ENCODE measurements at regions not wholly inside any gene's neighbourhood (a gene's known extent, or its start where the extent isn't known, plus 50 kb on each side); places are given as distances from the start of the nearest gene placed in this dataset.

DNA sequence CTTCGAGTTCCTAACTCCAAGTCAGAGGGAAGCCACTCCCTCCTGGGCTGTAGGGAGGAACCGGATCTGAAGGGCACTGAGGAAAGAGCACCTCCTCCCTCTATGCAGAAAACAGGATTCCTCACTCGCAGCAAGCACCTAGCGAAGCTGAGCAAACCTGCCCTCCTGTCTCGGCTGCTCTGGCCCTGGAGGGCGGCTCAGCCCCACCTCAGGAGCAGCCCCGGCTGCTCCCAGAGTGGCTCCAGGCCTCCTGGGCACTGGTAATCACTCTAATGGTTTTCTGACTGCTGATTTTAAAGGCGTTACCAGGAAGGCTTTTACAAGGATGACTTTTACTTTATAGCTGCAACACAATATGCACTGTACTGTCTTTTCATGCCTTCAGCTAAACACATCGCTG lies 312.5 kb downstream of the TEX29 start:
- Mint-ChIP-seq H3K4me1 (peaks cover 49% of the 10 kb centered on the region), H3K4me3 (peak overlapping the region; percentile 23; the same call in 1 of the 3 replicates), H3K27ac (peak overlapping the region; percentile 69), H3K36me3 (ENCODE audit: low read depth) (no peaks in the 10 kb centered on the region), H3K27me3 (ENCODE audit: insufficient read depth, low read depth, poor library complexity) (peaks cover 14% of the 10 kb centered on the region), H3K9me3 (no peaks in the 10 kb centered on the region)
- Histone ChIP-seq H3K36me3 (ENCODE audit: insufficient read depth) (no peaks in the 10 kb centered on the region), H3K9me2 (ENCODE audit: insufficient read depth) (no peaks in the 10 kb centered on the region), H3K27ac (ENCODE audit: low read depth) (no peak overlapping the region), H3F3A (replicated peaks; ENCODE audit: low read depth) (no peaks in the 10 kb centered on the region), H3K4me1 (ENCODE audit: insufficient read depth) (peaks cover 33% of the 10 kb centered on the region), H2AFZ (0 out of 2 replicates have a peak overlapping the region, but pooled peaks have one; percentile 39), H4K20me1 (replicated peaks; ENCODE audit: insufficient read depth) (no peaks in the 10 kb centered on the region), H3K79me2 (replicated peaks; ENCODE audit: insufficient read depth) (no peaks in the 10 kb centered on the region), H3K4me2 (peak overlapping the region; percentile 55), H3K4me3 (no peak overlapping the region), H3K27me3 (ENCODE audit: insufficient read depth) (no peaks in the 10 kb centered on the region)
- TF ChIP-seq CREB1 (CRISPR knock-in tag; IDR thresholded peaks at IDR 0.05; ENCODE audit: low read depth): no peak
- TF ChIP-seq, protein P1, sequence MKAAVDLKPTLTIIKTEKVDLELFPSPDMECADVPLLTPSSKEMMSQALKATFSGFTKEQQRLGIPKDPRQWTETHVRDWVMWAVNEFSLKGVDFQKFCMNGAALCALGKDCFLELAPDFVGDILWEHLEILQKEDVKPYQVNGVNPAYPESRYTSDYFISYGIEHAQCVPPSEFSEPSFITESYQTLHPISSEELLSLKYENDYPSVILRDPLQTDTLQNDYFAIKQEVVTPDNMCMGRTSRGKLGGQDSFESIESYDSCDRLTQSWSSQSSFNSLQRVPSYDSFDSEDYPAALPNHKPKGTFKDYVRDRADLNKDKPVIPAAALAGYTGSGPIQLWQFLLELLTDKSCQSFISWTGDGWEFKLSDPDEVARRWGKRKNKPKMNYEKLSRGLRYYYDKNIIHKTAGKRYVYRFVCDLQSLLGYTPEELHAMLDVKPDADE (IDR thresholded peaks at IDR 0.05): no peak
- no peak for TF ChIP-seq POLR2AphosphoS5 (IDR thresholded peaks at IDR 0.05; ENCODE audit: low read depth)
- TF ChIP-seq EZH2phosphoT487 (IDR thresholded peaks at IDR 0.05; ENCODE audit: unreplicated experiment): no peak
- no peak for TF ChIP-seq ZNF331 (CRISPR knock-in tag; IDR thresholded peaks at IDR 0.05; ENCODE audit: low read depth)
- TF ChIP-seq, protein P2, sequence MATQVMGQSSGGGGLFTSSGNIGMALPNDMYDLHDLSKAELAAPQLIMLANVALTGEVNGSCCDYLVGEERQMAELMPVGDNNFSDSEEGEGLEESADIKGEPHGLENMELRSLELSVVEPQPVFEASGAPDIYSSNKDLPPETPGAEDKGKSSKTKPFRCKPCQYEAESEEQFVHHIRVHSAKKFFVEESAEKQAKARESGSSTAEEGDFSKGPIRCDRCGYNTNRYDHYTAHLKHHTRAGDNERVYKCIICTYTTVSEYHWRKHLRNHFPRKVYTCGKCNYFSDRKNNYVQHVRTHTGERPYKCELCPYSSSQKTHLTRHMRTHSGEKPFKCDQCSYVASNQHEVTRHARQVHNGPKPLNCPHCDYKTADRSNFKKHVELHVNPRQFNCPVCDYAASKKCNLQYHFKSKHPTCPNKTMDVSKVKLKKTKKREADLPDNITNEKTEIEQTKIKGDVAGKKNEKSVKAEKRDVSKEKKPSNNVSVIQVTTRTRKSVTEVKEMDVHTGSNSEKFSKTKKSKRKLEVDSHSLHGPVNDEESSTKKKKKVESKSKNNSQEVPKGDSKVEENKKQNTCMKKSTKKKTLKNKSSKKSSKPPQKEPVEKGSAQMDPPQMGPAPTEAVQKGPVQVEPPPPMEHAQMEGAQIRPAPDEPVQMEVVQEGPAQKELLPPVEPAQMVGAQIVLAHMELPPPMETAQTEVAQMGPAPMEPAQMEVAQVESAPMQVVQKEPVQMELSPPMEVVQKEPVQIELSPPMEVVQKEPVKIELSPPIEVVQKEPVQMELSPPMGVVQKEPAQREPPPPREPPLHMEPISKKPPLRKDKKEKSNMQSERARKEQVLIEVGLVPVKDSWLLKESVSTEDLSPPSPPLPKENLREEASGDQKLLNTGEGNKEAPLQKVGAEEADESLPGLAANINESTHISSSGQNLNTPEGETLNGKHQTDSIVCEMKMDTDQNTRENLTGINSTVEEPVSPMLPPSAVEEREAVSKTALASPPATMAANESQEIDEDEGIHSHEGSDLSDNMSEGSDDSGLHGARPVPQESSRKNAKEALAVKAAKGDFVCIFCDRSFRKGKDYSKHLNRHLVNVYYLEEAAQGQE (IDR thresholded peaks at IDR 0.05; ENCODE audit: unreplicated experiment): no peak
- TF ChIP-seq NANOG (IDR thresholded peaks at IDR 0.05; ENCODE audit: borderline replicate concordance): no peak
- TF ChIP-seq JUNB (IDR thresholded peaks at IDR 0.05; ENCODE audit: unreplicated experiment): no peak
- TF ChIP-seq ZNF114 (CRISPR knock-in tag; IDR thresholded peaks at IDR 0.05): no peak
- no peak for TF ChIP-seq STAT1 (IDR thresholded peaks at IDR 0.05; ENCODE audit: unreplicated experiment)
- TF ChIP-seq, protein P3, sequence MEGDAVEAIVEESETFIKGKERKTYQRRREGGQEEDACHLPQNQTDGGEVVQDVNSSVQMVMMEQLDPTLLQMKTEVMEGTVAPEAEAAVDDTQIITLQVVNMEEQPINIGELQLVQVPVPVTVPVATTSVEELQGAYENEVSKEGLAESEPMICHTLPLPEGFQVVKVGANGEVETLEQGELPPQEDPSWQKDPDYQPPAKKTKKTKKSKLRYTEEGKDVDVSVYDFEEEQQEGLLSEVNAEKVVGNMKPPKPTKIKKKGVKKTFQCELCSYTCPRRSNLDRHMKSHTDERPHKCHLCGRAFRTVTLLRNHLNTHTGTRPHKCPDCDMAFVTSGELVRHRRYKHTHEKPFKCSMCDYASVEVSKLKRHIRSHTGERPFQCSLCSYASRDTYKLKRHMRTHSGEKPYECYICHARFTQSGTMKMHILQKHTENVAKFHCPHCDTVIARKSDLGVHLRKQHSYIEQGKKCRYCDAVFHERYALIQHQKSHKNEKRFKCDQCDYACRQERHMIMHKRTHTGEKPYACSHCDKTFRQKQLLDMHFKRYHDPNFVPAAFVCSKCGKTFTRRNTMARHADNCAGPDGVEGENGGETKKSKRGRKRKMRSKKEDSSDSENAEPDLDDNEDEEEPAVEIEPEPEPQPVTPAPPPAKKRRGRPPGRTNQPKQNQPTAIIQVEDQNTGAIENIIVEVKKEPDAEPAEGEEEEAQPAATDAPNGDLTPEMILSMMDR (conservative IDR thresholded peaks at IDR 0.05; ENCODE audit: low read depth in 2 of 2): no peak
- DNase-seq (ENCODE audit: low spot score) (peak; percentile 76), ATAC-seq (peak; percentile 89)

Data from GM23338 (cell line).